ENCODE measurements at regions not wholly inside any gene's neighbourhood (a gene's known extent, or its start where the extent isn't known, plus 50 kb on each side); places are given as distances from the start of the nearest gene placed in this dataset.

DNA sequence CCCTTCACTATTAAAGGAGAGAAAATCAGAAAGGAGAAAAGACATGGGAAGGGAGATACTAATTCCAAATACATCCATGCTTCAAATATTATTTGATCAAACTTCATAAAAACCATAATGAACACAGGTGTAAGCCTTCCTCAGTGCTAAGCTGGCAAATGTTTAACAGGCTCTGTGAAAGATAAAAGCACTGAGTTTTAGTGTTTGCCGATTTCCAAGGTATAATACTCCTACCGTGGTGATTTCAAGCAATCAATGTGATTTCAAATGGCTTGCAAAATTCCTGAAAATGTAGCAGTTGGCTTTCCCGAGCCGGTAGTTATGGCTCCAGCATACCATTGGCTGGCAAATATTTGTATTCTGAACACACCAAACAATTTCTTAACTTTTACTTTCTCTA lies 732.3 kb upstream of the GOLIM4 start:
- Histone ChIP-seq H3K4me1 (no peaks in the 10 kb centered on the region), H3K9me3 (no peaks in the 10 kb centered on the region), H3K27me3 (no peaks in the 10 kb centered on the region), H3K4me3 (no peak overlapping the region), H3K36me3 (no peaks in the 10 kb centered on the region), H3K27ac (no peak overlapping the region), H3K9ac (ENCODE audit: low read depth in 2 of 2, low read length in 2 of 2) (no peak overlapping the region)
- TF ChIP-seq, protein P1, sequence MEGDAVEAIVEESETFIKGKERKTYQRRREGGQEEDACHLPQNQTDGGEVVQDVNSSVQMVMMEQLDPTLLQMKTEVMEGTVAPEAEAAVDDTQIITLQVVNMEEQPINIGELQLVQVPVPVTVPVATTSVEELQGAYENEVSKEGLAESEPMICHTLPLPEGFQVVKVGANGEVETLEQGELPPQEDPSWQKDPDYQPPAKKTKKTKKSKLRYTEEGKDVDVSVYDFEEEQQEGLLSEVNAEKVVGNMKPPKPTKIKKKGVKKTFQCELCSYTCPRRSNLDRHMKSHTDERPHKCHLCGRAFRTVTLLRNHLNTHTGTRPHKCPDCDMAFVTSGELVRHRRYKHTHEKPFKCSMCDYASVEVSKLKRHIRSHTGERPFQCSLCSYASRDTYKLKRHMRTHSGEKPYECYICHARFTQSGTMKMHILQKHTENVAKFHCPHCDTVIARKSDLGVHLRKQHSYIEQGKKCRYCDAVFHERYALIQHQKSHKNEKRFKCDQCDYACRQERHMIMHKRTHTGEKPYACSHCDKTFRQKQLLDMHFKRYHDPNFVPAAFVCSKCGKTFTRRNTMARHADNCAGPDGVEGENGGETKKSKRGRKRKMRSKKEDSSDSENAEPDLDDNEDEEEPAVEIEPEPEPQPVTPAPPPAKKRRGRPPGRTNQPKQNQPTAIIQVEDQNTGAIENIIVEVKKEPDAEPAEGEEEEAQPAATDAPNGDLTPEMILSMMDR (IDR thresholded peaks at IDR 0.05), result no peak
- intact Hi-C loops (cut with DNase I), result no loop called here
- no peak for DNase-seq

DNA sequence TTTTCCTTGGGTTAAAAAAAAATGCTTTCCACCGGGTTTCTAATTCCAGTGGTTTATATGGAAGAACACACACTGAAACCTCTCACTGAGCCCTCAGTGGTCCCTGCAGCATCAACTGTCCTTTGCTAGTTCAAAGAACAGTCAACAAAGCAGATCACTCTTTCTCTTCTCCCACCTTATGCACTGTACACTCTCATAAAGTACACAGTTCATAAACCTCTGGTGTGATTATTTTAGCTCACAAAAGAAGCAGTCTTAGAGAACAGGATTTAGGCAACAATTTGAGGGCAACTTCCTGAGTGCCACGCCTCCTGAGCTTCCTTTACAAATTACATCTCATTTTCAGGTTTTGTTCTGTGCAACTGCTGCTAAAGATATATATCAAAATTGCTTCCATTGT lies 728.4 kb upstream of the GOLIM4 start:
- no peak overlapping the region for H3K9ac ChIP-seq (ENCODE audit: low read depth in 2 of 2, low read length in 2 of 2)
- H3K9me3 ChIP-seq, result no peaks in the 10 kb centered on the region
- DNase-seq, result no peak
- intact Hi-C loops (cut with DNase I), result no loop called here
- H3K4me3 ChIP-seq, result no peak overlapping the region
- H3K27me3 ChIP-seq, result no peaks in the 10 kb centered on the region
- no peaks in the 10 kb centered on the region for H3K36me3 ChIP-seq
- no peak overlapping the region for H3K27ac ChIP-seq
- H3K4me1 ChIP-seq, result no peaks in the 10 kb centered on the region
- TF ChIP-seq, protein P1 (IDR thresholded peaks at IDR 0.05), result no peak

DNA sequence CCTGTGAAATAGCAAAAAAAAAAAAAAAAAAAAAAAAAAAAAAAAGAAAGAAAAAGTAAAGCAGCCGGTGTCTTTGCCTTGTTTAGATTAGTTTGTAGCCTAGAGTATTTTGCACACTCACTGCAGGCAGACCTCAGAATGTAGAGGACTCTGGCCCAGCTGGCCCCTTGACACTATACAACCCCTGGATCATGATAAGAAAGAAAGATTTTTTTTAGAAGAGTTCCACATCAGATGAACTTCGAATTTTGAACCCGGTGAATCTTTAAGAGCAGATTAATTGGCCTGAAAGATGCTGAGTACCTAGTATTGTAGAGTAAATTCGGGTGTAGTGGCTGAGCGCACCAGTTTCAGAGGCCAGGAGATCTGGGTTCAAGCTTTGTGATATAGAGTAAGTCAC lies 727.7 kb upstream of the GOLIM4 start:
- H3K36me3 ChIP-seq, result no peaks in the 10 kb centered on the region
- H3K4me1 ChIP-seq, result no peaks in the 10 kb centered on the region
- intact Hi-C loops (cut with DNase I), result no loop called here
- H3K27me3 ChIP-seq, result no peaks in the 10 kb centered on the region
- H3K9ac ChIP-seq (ENCODE audit: low read depth in 2 of 2, low read length in 2 of 2), result no peak overlapping the region
- H3K4me3 ChIP-seq, result no peak overlapping the region
- no peak for DNase-seq
- no peak overlapping the region for H3K27ac ChIP-seq
- H3K9me3 ChIP-seq, result no peaks in the 10 kb centered on the region
- TF ChIP-seq, protein P1 (IDR thresholded peaks at IDR 0.05), result no peak

DNA sequence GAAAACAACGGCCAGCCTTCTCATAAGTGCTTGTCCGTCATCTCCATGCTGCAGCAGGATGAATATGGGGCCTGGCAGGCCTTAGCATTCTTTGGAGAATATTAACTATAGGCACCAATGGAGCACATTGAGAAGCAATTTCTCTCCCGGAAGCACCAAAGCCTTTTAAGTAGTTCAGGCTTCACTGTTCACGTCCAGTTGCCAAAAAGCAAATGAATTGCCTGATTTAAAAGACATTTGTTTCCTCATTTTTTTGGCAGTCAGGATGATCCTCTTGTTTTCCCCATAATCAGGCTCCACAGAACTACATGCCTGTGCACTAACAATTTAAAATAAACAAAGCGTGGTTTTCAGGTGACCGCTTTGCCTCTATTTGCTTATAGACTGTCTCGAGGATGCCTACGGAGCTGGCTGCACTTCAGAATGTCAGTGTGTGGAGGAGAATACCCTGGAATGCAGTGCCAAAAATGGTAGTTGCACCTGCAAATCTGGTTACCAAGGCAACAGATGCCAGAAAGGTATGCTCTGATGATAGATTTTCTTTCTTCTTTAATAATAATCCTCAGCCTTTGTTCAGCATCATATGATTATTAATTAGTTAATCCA lies 725.2 kb upstream of the GOLIM4 start:
- Histone ChIP-seq H3K36me3 (no peaks in the 10 kb centered on the region), H3K4me3 (no peak overlapping the region), H3K27ac (no peak overlapping the region), H3K9ac (ENCODE audit: low read depth in 2 of 2, low read length in 2 of 2) (no peak overlapping the region), H3K4me1 (no peaks in the 10 kb centered on the region), H3K27me3 (no peaks in the 10 kb centered on the region), H3K9me3 (no peaks in the 10 kb centered on the region)
- TF ChIP-seq, protein P1 (IDR thresholded peaks at IDR 0.05), result no peak
- intact Hi-C loops (cut with DNase I), result no loop called here
- no peak for DNase-seq

DNA sequence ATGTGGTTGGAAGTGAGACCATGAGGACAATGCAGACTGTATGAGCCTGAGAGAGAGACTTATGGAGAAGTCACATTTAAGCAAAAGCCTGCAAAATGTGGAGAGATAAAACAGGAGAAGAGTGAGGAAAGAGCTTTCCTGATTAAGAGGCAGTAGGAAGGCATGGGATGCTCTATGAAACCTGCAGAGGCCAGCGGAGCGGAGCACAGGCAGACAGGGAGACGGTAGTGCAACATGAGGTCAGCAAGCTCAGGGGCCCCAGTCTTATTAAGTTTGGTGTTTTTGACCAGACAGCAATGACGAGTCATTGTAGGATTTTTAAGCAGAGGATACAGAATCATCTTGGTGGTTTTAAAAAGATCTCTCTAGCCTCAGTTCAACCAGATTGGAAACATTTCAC lies 721.5 kb upstream of the GOLIM4 start:
- TF ChIP-seq, protein P1 (IDR thresholded peaks at IDR 0.05), result no peak
- intact Hi-C loops (cut with DNase I), result no loop called here
- Histone ChIP-seq H3K36me3 (no peaks in the 10 kb centered on the region), H3K9me3 (no peaks in the 10 kb centered on the region), H3K4me1 (no peaks in the 10 kb centered on the region), H3K27ac (no peak overlapping the region), H3K4me3 (no peak overlapping the region), H3K27me3 (no peaks in the 10 kb centered on the region), H3K9ac (ENCODE audit: low read depth in 2 of 2, low read length in 2 of 2) (no peak overlapping the region)
- DNase-seq, result no peak
